ENCODE measurements at regions not wholly inside any gene's neighbourhood (a gene's known extent, or its start where the extent isn't known, plus 50 kb on each side); places are given as distances from the start of the nearest gene placed in this dataset.

DNA sequence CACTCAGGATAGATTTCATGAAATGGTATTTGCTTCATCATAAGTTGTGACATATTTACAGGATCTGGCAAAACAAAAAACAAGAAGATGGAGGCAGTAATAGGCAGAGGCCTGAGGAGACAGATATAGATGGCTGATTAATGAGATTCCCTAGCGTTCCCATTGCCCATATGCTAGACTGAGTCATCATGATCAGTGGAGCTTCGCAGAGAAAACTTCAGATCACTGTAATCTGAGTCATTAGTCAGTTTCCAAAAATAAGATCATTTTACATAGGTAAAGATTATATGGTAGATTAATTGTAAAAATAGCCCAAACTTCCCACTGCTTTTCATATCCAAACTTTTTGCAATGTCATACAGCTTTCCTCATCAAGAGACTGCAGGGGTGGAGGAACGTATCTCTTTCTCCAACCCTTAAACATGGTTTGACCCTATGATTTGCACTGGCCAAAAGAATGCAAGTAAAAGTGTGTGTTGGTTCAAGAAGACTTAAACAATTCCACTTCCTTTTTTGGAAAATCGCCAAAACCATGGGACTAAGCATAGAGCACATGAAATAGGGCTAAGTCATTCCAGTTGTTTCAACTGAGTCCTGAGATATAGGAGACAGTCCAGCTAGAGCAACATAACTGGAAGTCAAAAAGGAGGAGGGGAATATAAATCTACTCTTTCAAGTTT lies 626.0 kb downstream of the RNF144B start:
- ATAC-seq, result no peak

DNA sequence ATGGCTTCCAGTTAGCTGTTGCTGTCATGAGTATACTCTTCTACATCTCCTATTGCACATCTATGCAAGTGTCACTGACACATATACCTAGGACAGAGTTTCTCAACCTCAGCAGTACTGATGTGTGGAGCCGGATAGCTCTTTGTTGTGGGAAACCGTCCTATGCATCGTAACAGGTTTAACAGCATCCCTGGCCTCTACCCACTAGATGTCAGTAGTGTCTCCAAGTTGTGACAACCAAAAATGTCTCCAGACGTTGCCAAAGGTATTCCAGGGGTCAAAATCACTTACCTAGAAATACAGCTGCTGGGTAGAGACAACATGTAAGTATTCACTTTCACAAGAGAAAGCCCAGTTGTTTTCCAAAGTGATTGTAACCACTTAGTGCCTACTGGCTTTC lies 637.6 kb downstream of the RNF144B start:
- Mint-ChIP-seq H3K4me1 (no peaks in the 10 kb centered on the region), H3K9me3 (peaks cover 0 to 12% (median 4%) of the 10 kb centered on the region in 9 donors), H3K27ac (no peak overlapping the region), H3K27me3 (peaks cover 0 to 1% (median 0%) of the 10 kb centered on the region in 5 donors), H3K36me3 (no peaks in the 10 kb centered on the region), H3K4me3 (no peak overlapping the region)
- POLR2A ChIA-PET, result no interaction called here
- DNase-seq, result no peak
- ATAC-seq, result no peak

More for the DNA sequence above, 626.0 kb downstream of the RNF144B start:
- Mint-ChIP-seq H3K4me3 (no peak overlapping the region), H3K36me3 (no peaks in the 10 kb centered on the region), H3K9me3 (peaks cover 0 to 2% (median 0%) of the 10 kb centered on the region in 9 donors), H3K4me1 (no peaks in the 10 kb centered on the region), H3K27ac (no peak overlapping the region), H3K27me3 (no peaks in the 10 kb centered on the region)
- POLR2A ChIA-PET, result no interaction called here
- no peak for DNase-seq

DNA sequence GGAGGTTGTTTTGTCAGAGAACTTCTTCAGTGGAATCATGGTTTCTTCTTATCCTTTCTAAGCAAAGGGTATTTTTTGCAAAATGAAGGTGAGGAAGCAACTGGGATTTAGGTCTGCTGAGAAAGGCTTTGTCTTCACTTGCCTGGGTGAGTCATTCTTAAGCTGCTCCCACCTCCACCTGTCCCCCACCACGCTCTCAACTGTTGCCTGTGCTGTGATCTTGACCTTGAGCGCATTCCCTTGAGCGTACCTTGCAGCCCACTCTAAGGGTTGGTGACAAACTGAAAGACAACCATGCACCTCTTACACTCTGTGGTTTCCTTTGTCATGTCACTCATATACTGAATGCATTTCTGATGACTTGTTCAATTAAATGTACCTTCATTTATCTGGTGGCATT lies 641.1 kb downstream of the RNF144B start:
- ATAC-seq, result no peak
- Mint-ChIP-seq H3K27me3 (peaks cover 0 to 6% (median 1%) of the 10 kb centered on the region in 5 donors), H3K27ac (no peak overlapping the region), H3K4me1 (no peaks in the 10 kb centered on the region), H3K4me3 (no peak overlapping the region), H3K36me3 (no peaks in the 10 kb centered on the region), H3K9me3 (peaks cover 0 to 12% (median 4%) of the 10 kb centered on the region in 9 donors)
- POLR2A ChIA-PET, result no interaction called here
- no peak for DNase-seq

DNA sequence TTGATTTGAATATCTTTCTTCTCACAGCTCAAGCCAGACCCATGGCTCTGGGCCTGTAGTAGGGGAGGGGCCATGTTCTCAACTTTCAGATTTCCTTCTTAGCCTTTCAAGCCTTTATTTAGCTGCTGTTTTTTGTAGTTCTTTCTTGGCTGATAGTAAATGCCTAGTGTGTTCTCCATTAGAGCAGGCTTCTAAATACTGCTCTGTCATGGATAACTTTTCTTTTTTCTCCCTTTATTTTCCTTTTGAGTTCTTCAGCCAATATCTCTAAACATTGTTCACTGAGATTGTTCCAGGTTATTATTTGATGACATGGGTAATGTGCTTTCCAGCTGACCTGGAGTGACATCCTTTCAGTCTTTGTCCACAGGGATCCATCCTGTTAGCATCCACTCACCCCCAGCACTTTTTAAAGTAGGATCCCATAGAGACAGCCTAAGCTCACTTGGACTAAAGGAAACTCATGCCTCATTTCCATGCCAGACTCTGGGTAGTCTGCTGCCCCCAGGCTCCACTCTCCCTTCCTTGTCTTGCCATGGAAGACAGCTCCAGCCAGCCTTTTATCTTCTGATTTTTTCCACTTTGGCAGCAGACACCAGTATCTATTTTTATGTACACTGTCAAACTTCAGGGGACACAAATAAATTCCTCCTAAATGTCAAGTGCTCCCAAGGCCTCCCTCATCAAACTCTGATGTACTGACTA lies 645.6 kb downstream of the RNF144B start:
- ATAC-seq, result no peak
- DNase-seq, result no peak
- Mint-ChIP-seq H3K27ac (no peak overlapping the region), H3K27me3 (peaks cover 0 to 8% (median 0%) of the 10 kb centered on the region in 5 donors), H3K4me3 (no peak overlapping the region), H3K9me3 (peaks cover 0 to 9% (median 3%) of the 10 kb centered on the region in 9 donors), H3K4me1 (no peaks in the 10 kb centered on the region), H3K36me3 (no peaks in the 10 kb centered on the region)
- POLR2A ChIA-PET, result no interaction called here

DNA sequence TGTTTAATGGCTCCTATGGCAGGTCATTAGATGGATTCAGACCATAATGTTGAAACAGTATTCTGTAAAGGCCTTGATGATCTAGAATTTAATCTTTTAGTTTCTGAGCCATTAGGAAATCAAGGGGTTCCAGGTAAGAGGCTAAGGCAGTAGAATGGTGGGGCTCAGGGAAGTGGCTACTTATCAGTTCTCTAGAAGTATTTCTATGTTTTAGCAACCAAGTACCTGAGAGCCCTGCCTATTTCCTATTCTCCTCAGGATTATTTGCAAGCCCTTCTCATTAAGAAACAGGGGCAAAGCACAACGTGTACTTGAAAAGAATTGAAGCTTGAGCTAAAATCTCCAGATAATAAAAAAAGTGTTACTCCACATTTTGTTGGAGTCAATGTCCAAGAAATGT lies 646.5 kb downstream of the RNF144B start:
- H3K27ac Mint-ChIP-seq, result no peak overlapping the region
- no peaks in the 10 kb centered on the region for H3K4me1 Mint-ChIP-seq
- POLR2A ChIA-PET, result no interaction called here
- ATAC-seq (no peak), DNase-seq (no peak)
- H3K36me3 Mint-ChIP-seq, result no peaks in the 10 kb centered on the region
- H3K4me3 Mint-ChIP-seq, result no peak overlapping the region
- peaks cover 0 to 8% (median 0%) of the 10 kb centered on the region in 5 donors for H3K27me3 Mint-ChIP-seq
- peaks cover 0 to 9% (median 1%) of the 10 kb centered on the region in 9 donors for H3K9me3 Mint-ChIP-seq

DNA sequence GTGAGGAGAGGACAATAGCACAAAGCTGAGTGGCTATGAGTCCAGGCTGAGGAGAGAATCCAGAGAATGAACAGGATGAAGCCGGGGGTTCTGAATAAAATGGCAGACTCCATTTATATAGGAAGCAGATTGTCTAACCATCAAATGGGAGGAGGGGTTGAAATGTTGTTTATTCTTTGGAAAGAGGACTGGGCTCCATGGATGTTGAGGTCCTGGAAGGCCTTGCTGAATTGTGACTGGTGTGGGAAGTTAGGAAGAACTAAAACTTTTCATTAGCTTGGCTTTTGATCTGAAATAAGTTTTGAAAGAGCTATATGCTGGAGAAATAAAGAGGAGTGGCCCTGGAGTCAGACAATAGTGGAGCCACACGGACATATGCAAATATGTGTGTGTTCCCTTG lies 647.8 kb downstream of the RNF144B start:
- no peak overlapping the region for H3K4me3 Mint-ChIP-seq
- ATAC-seq, result no peak
- DNase-seq, result no peak
- no peaks in the 10 kb centered on the region for H3K4me1 Mint-ChIP-seq
- no peaks in the 10 kb centered on the region for H3K36me3 Mint-ChIP-seq
- H3K27me3 Mint-ChIP-seq, result peaks cover 0 to 8% (median 0%) of the 10 kb centered on the region in 5 donors
- H3K9me3 Mint-ChIP-seq, result peaks cover 0 to 9% (median 0%) of the 10 kb centered on the region in 9 donors
- POLR2A ChIA-PET, result no interaction called here
- H3K27ac Mint-ChIP-seq, result no peak overlapping the region

DNA sequence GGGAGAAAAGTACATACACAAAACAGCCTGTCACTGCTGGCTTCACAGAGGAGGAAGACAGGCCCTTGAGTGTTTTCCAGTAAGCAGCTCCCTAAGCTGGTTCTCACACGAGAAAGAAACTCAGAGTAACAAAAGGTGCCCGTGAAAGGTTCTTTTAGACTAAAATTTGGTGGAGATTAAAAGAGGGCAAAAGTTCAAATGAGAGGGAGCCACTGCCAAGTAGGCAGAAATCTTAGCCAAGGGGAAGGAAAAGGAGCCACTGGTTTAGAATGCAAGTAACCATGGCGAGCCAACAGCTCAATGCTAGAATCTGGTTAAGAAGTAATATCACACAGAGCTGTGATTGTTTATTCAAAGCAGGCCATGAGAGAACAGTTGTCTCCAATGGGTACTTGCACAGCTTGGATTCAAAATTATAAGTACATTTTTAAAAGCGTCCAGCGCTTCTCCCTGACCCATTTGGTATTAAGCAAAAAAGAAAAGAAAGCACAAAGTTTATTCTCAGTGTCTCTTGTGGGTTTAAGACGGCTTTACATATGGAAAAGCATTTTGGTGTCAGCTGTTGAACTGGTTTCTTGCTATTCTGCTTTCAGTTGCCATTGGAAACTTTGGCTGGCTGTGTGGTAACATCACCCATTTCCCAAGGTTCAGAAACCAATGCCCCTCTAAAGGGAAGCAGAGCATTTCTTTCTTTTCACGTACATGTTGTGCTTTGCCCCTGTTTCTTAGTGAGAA lies 648.5 kb downstream of the RNF144B start:
- POLR2A ChIA-PET, result no interaction called here
- Mint-ChIP-seq H3K27ac (no peak overlapping the region), H3K36me3 (no peaks in the 10 kb centered on the region), H3K27me3 (peaks cover 0 to 8% (median 0%) of the 10 kb centered on the region in 5 donors), H3K9me3 (peaks cover 0 to 9% (median 1%) of the 10 kb centered on the region in 9 donors), H3K4me1 (no peaks in the 10 kb centered on the region), H3K4me3 (no peak overlapping the region)
- no peak for DNase-seq
- ATAC-seq, result no peak

DNA sequence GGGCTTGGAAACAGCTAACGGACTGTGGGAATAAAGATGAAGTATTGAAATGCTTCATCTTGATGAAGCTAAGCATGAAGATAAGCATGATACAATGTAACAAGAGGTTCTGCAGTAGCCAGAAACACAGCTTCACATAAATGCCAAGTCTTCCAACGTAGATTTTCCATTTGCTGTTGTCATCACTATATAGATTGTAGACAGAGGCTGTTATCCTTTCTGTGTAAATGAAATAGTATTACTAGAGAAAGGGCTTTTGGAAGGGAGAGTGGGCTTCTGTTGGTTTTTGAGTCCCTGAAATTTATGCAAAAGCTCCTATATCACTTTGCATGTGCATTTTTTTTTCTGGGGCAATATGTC lies 649.0 kb downstream of the RNF144B start:
- Mint-ChIP-seq H3K27me3 (peaks cover 0 to 8% (median 0%) of the 10 kb centered on the region in 5 donors), H3K9me3 (peaks cover 0 to 9% (median 1%) of the 10 kb centered on the region in 9 donors), H3K4me3 (no peak overlapping the region), H3K36me3 (no peaks in the 10 kb centered on the region), H3K27ac (no peak overlapping the region), H3K4me1 (no peaks in the 10 kb centered on the region)
- POLR2A ChIA-PET, result no interaction called here
- no peak for DNase-seq
- no peak for ATAC-seq

DNA sequence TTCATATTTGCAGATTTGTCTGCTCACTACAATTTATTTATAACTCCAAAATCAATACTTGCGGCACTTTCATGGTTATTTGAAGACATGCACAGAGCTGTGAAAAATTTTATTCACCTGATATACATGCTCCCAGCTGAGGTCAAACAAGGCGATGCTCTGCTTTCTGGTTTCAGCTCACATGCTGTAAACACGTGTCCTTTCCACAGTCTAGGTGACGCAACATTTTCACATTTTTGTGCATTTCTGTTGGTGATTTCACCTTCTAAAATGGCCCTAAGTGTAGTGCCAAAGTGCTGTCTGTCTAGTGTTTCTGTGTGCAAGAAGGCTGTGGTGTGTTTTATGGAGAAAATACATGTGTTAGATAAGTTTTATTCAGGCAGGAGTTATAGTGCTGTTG lies 650.5 kb downstream of the RNF144B start:
- POLR2A ChIA-PET, result no interaction called here
- ATAC-seq (no peak), DNase-seq (no peak)
- Mint-ChIP-seq H3K4me1 (no peaks in the 10 kb centered on the region), H3K27ac (no peak overlapping the region), H3K4me3 (no peak overlapping the region), H3K9me3 (peaks cover 0 to 9% (median 0%) of the 10 kb centered on the region in 9 donors), H3K27me3 (peaks cover 0 to 7% (median 0%) of the 10 kb centered on the region in 5 donors), H3K36me3 (no peaks in the 10 kb centered on the region)

DNA sequence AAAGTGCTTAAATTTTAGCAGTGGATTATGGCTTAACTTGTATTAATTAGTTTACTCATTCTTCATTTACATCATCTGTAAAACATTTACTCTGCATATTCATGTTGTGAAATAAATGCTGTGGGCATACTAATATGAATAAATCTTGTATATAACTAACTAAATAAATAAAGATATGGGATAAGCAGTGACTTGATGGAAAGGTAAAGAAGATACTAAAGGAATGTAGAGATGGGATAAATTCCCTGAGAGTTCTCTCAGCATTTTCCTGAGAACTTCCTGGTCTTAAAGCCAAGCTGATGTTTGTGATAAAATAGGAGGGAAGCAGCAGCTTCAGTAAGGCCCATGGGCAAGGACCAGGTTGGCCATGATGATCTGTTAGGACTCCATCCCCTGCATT lies 652.1 kb downstream of the RNF144B start:
- Mint-ChIP-seq H3K4me3 (no peak overlapping the region), H3K27ac (no peak overlapping the region), H3K27me3 (no peaks in the 10 kb centered on the region), H3K4me1 (no peaks in the 10 kb centered on the region), H3K36me3 (no peaks in the 10 kb centered on the region), H3K9me3 (peaks cover 0 to 9% (median 0%) of the 10 kb centered on the region in 9 donors)
- no peak for DNase-seq
- ATAC-seq, result no peak
- POLR2A ChIA-PET, result no interaction called here

DNA sequence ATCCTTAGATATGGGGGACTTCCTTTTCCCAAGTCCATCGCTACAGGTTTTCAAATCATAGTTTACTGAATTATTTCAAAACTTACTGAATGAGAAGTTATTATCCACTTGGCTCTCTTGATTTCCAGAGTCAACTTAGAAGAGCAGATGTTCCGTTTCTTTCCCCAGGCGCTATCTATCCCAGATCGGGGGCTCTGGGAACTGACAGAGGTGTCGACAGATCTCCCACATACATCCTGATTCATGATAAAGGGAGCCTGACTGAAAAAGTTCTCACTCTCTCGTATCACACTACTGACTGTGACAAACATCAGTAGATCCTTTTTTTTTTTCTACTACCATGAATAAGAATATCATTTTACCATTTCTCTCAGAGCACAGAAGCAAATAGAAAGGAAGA lies 654.8 kb downstream of the RNF144B start:
- POLR2A ChIA-PET, result no interaction called here
- ATAC-seq (no peak), DNase-seq (no peak)
- H3K36me3 Mint-ChIP-seq, result no peaks in the 10 kb centered on the region
- H3K27me3 Mint-ChIP-seq, result no peaks in the 10 kb centered on the region
- no peaks in the 10 kb centered on the region for H3K4me1 Mint-ChIP-seq
- H3K4me3 Mint-ChIP-seq, result no peak overlapping the region
- H3K9me3 Mint-ChIP-seq, result peaks cover 0 to 7% (median 4%) of the 10 kb centered on the region in 9 donors
- H3K27ac Mint-ChIP-seq, result no peak overlapping the region

DNA sequence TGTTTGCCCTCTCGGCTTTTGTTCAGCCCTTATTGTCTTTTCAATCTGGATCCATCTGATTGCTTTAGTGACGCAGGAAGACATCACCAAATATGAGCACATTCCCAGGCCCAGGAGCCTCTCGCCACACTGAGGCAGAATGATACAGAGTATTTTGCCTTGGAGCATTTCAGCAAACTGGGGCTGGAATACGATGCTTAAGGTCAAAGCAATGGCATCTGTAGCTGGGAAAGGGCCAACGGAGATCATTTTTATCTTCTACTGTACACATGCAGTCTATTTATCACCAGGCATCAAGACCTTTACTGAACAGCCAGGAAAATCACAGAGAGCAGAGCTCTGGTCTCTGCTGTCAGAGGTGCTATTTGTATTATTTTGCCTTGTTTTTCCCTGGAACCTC lies 655.3 kb downstream of the RNF144B start:
- ATAC-seq (no peak), DNase-seq (no peak)
- Mint-ChIP-seq H3K27ac (no peak overlapping the region), H3K4me3 (no peak overlapping the region), H3K36me3 (no peaks in the 10 kb centered on the region), H3K9me3 (peaks cover 0 to 7% (median 4%) of the 10 kb centered on the region in 9 donors), H3K4me1 (no peaks in the 10 kb centered on the region), H3K27me3 (no peaks in the 10 kb centered on the region)
- POLR2A ChIA-PET, result no interaction called here

DNA sequence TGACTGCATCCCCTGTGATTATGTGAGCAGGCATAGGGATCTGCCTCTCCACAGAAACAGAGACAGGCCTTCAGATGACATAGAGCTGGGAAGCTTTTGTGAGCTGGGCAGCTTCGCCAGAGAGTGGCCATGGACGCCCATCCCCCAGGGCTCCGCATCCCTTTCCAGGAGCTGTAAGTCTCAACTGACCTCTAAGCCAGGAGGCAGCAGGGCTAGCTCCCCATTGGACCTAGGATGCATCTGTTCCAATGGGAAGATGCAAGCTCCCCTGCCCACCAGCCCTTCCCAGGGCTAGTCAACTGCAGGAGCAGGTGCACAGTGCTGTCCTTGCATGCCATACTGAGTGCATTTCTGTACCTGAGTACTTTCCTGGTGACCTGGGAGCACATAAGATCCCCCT lies 663.6 kb downstream of the RNF144B start:
- ATAC-seq (no peak), DNase-seq (no peak)
- H3K4me3 Mint-ChIP-seq, result no peak overlapping the region
- H3K27me3 Mint-ChIP-seq, result no peaks in the 10 kb centered on the region
- H3K36me3 Mint-ChIP-seq, result no peaks in the 10 kb centered on the region
- peaks cover 2 to 36% (median 16%) of the 10 kb centered on the region in 9 donors for H3K9me3 Mint-ChIP-seq
- POLR2A ChIA-PET, result no interaction called here
- H3K4me1 Mint-ChIP-seq, result no peaks in the 10 kb centered on the region
- H3K27ac Mint-ChIP-seq, result no peak overlapping the region
